ENCODE measurements at regions not wholly inside any gene's neighbourhood (a gene's known extent, or its start where the extent isn't known, plus 50 kb on each side); places are given as distances from the start of the nearest gene placed in this dataset.

DNA sequence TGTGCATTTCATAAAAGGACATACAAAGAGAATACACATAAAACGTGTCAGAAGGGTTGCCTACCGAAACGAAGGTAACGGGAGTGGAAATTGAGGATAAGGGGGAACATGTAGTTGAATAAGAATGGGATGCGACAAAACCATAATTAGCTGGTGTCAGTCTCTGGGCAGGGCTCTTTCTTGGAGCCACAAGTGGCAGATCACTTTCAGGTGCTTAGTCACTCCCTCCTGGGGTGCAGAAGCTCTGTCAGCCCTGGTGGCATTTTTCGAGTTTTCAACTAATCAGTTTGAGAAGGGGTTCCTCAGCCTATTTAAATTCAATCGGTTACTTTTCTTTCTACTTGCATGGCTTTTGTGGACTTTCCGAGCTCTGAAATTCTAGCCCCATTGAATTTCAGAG is 133.9 kb upstream of the IGSF21 start:
- Histone ChIP-seq H3K27me3 (ENCODE audit: control insufficient read depth in 1 of 2, insufficient read depth in 2 of 2, low read length in 2 of 2) (peaks cover 0 to 6% of the 10 kb centered on the region in 2 donors), H3K36me3 (ENCODE audit: control insufficient read depth in 2 of 2, insufficient read depth in 2 of 2, low read length in 2 of 2) (no peaks in the 10 kb centered on the region), H3K4me1 (ENCODE audit: control insufficient read depth, insufficient read depth, low read length) (no peaks in the 10 kb centered on the region), H3K9ac (ENCODE audit: low read length in 2 of 2) (no peak overlapping the region), H3K9me3 (ENCODE audit: control insufficient read depth in 2 of 2, low read length in 2 of 2) (no peaks in the 10 kb centered on the region), H3K4me3 (ENCODE audit: low read length in 2 of 2) (no peak overlapping the region), H3K27ac (ENCODE audit: low read length) (no peak overlapping the region)

DNA sequence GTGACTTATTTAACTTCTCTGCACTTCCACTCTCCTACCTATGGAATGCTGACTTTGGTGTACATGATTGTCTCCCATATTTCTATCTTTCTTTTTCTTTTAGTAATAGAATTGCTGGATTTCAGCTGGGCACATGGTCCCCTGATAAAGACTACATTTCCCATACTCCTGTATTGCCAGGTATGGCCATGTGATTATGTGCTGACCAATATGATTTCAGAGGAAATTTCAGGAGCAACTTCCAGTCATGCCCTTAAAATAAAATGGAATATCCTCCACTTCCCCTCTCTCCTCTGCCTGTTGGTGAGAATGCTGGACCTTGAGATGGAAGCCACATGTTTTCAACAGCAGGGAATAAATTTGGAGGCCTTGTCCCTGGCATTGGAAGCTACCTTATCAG is 130.7 kb upstream of the IGSF21 start:
- no peaks in the 10 kb centered on the region for H3K36me3 ChIP-seq (ENCODE audit: control insufficient read depth in 2 of 2, insufficient read depth in 2 of 2, low read length in 2 of 2)
- H3K27ac ChIP-seq (ENCODE audit: low read length): no peak overlapping the region
- no peak overlapping the region for H3K9ac ChIP-seq (ENCODE audit: low read length in 2 of 2)
- H3K4me1 ChIP-seq (ENCODE audit: control insufficient read depth, insufficient read depth, low read length): no peaks in the 10 kb centered on the region
- no peaks in the 10 kb centered on the region for H3K9me3 ChIP-seq (ENCODE audit: control insufficient read depth in 2 of 2, low read length in 2 of 2)
- H3K27me3 ChIP-seq (ENCODE audit: control insufficient read depth in 1 of 2, insufficient read depth in 2 of 2, low read length in 2 of 2): peaks cover 0 to 8% of the 10 kb centered on the region in 2 donors
- H3K4me3 ChIP-seq (ENCODE audit: low read length in 2 of 2): no peak overlapping the region

DNA sequence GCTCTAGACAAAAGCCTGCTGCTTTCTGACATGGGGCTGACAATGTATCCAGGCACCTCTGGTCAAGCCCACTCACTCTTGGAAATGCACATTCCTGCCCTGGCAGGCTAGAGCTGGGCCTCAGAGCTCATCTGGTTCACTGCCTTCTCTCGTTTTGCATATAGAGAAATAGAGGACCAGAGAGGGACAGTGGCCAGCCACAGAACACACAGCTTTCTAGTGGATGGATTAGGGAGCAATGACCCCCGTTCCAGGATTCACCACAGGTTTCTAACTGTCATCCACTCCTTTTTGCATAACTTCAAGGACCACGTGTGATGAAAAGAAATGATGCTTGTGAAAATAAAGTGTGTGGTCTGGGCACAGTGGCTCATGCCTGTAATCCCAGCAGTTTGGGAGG is 129.6 kb upstream of the IGSF21 start:
- no peaks in the 10 kb centered on the region for H3K4me1 ChIP-seq (ENCODE audit: control insufficient read depth, insufficient read depth, low read length)
- H3K36me3 ChIP-seq (ENCODE audit: control insufficient read depth in 2 of 2, insufficient read depth in 2 of 2, low read length in 2 of 2): no peaks in the 10 kb centered on the region
- H3K9ac ChIP-seq (ENCODE audit: low read length in 2 of 2): no peak overlapping the region
- no peaks in the 10 kb centered on the region for H3K9me3 ChIP-seq (ENCODE audit: control insufficient read depth in 2 of 2, low read length in 2 of 2)
- H3K27me3 ChIP-seq (ENCODE audit: control insufficient read depth in 1 of 2, insufficient read depth in 2 of 2, low read length in 2 of 2): peaks cover 0 to 6% of the 10 kb centered on the region in 2 donors
- H3K4me3 ChIP-seq (ENCODE audit: low read length in 2 of 2): no peak overlapping the region
- H3K27ac ChIP-seq (ENCODE audit: low read length): no peak overlapping the region

DNA sequence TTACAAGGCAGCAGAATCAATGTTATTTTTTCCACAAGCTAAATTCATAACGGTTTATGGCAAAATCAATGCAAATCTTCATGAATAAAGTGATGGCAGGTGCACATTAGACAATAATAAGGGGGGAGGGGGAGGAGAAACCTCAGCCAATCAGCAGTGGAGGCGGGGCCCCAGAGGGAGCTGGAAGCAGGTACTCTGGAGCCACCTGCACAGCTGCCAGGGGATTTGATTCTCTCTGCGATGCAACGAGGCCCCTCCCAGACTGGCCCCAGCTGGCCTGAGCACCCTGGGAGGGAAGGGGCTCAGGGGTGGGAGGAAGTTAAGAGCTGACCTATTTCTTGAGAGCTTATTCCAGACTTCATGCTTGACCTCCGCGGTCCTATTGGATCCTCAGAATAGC is 127.8 kb upstream of the IGSF21 start:
- Histone ChIP-seq H3K4me3 (ENCODE audit: low read length in 2 of 2) (no peak overlapping the region), H3K27me3 (ENCODE audit: control insufficient read depth in 1 of 2, insufficient read depth in 2 of 2, low read length in 2 of 2) (peaks cover 0 to 6% of the 10 kb centered on the region in 2 donors), H3K9ac (ENCODE audit: low read length in 2 of 2) (no peak overlapping the region), H3K9me3 (ENCODE audit: control insufficient read depth in 2 of 2, low read length in 2 of 2) (peaks cover 0 to under 1% of the 10 kb centered on the region in 2 donors), H3K4me1 (ENCODE audit: control insufficient read depth, insufficient read depth, low read length) (no peaks in the 10 kb centered on the region), H3K36me3 (ENCODE audit: control insufficient read depth in 2 of 2, insufficient read depth in 2 of 2, low read length in 2 of 2) (no peaks in the 10 kb centered on the region), H3K27ac (ENCODE audit: low read length) (no peak overlapping the region)

DNA sequence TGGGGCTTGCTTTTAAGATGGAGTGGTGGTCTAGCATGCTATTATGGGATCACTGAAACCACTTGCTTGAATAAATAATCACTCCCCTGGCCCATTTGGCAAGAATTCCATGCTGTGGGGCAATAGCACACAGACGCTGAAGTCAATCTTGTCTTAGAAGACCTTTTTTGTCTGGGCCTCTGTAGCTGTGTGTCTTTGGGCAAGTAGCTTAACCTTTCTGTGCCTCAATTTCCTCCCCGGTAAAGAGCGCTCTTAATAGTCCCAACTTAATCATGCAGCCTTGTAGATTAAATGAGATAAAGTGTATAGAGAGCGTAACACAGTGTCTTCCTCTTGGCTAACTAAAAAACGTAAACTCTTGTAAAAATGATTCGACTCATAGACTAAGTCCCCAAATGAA is 125.4 kb upstream of the IGSF21 start:
- no peak overlapping the region for H3K27ac ChIP-seq (ENCODE audit: low read length)
- peaks cover 0 to 6% of the 10 kb centered on the region in 2 donors for H3K27me3 ChIP-seq (ENCODE audit: control insufficient read depth in 1 of 2, insufficient read depth in 2 of 2, low read length in 2 of 2)
- H3K9ac ChIP-seq (ENCODE audit: low read length in 2 of 2): no peak overlapping the region
- H3K4me1 ChIP-seq (ENCODE audit: control insufficient read depth, insufficient read depth, low read length): no peaks in the 10 kb centered on the region
- H3K36me3 ChIP-seq (ENCODE audit: control insufficient read depth in 2 of 2, insufficient read depth in 2 of 2, low read length in 2 of 2): no peaks in the 10 kb centered on the region
- peaks cover 0 to 12% of the 10 kb centered on the region in 2 donors for H3K9me3 ChIP-seq (ENCODE audit: control insufficient read depth in 2 of 2, low read length in 2 of 2)
- no peak overlapping the region for H3K4me3 ChIP-seq (ENCODE audit: low read length in 2 of 2)

DNA sequence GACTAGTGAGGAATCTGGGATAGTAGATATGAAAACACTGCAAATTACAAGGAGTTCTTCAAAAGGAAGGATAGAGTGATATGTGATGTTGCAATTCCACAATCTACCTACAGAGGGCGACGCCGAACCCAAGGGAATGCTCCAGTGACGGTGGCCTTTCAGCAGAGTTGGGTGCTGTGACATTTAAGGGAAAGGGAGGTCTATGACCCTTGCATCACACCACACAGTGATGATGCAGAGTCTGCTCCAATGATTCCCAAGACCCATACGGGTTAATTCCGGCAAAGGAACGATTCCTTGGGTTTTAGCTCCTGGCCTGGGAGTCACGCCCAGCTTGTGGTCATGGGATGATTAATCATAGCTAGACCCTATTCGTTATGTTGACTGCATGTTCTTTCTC is 123.0 kb upstream of the IGSF21 start:
- Histone ChIP-seq H3K9me3 (ENCODE audit: control insufficient read depth in 2 of 2, low read length in 2 of 2) (peaks cover 0 to 12% of the 10 kb centered on the region in 2 donors), H3K36me3 (ENCODE audit: control insufficient read depth in 2 of 2, insufficient read depth in 2 of 2, low read length in 2 of 2) (no peaks in the 10 kb centered on the region), H3K4me3 (ENCODE audit: low read length in 2 of 2) (no peak overlapping the region)

DNA sequence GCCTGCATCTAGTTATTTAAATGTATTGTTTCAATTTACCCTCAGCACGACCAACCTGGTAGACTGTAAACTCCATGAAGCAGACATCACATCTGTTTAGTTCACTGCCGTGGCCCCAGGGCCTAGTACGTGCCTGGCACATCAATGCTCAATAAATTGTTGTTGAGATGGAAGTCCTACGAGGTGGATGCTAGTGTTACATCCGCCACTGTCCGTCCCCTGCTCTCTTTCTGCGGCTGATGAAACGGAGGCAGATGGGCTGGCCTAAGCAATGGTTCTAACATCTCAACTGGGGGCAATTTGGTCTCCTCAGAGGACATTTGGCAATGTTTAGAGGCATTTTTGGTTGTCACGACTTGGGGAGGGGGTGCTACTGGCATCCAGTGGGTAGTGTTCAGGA is 121.4 kb upstream of the IGSF21 start:
- peaks cover 0 to 12% of the 10 kb centered on the region in 2 donors for H3K9me3 ChIP-seq (ENCODE audit: control insufficient read depth in 2 of 2, low read length in 2 of 2)
- H3K36me3 ChIP-seq (ENCODE audit: control insufficient read depth in 2 of 2, insufficient read depth in 2 of 2, low read length in 2 of 2): no peaks in the 10 kb centered on the region
- H3K27ac ChIP-seq (ENCODE audit: low read length): no peak overlapping the region
- H3K4me1 ChIP-seq (ENCODE audit: control insufficient read depth, insufficient read depth, low read length): no peaks in the 10 kb centered on the region
- no peak overlapping the region for H3K9ac ChIP-seq (ENCODE audit: low read length in 2 of 2)
- H3K4me3 ChIP-seq (ENCODE audit: low read length in 2 of 2): no peak overlapping the region
- peaks cover 0 to 2% of the 10 kb centered on the region in 2 donors for H3K27me3 ChIP-seq (ENCODE audit: control insufficient read depth in 1 of 2, insufficient read depth in 2 of 2, low read length in 2 of 2)

More for the DNA sequence above, 123.0 kb upstream of the IGSF21 start:
- no peak overlapping the region for H3K9ac ChIP-seq (ENCODE audit: low read length in 2 of 2)
- H3K27me3 ChIP-seq (ENCODE audit: control insufficient read depth in 1 of 2, insufficient read depth in 2 of 2, low read length in 2 of 2): peaks cover 0 to 4% of the 10 kb centered on the region in 2 donors
- no peak overlapping the region for H3K27ac ChIP-seq (ENCODE audit: low read length)
- no peaks in the 10 kb centered on the region for H3K4me1 ChIP-seq (ENCODE audit: control insufficient read depth, insufficient read depth, low read length)

DNA sequence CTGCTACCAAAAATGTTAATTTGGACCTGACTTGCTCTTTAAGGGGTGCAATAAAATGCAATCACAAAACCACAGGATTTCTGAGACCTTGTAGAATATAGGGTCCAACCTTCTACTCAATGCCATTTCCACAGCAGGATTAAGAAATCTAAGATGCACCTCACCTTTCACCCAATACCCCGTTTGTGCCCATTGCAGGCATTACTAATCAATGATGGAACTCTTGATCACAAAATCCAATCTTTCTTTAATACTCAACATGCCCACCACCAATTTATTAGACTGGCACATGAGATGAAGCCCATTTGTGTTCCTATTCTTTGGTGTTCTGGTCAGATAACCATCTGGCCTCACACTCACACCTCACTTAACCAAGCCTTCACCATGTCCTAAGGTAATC is 117.2 kb upstream of the IGSF21 start:
- H3K4me3 ChIP-seq (ENCODE audit: low read length in 2 of 2): no peak overlapping the region
- no peak overlapping the region for H3K9ac ChIP-seq (ENCODE audit: low read length in 2 of 2)

DNA sequence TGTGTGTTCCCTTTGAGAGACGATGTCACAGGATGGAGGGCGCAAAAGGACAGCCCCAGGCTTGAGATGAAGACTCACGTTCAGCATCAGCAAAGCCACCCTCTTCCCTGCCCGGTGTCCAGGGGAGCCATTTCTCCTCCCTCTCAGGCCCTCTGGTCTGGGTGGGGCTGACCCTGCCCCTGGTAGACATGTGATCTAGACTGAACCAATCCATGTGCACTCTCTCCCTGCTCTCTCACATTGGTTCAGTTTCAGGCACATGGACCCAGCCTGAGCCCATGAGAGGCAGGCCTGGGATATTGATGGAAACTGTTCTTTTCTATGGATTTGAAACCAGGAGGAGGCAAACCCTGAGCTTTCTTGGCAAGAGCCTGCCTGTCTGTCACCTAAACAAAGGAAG is 115.6 kb upstream of the IGSF21 start:
- no peaks in the 10 kb centered on the region for H3K36me3 ChIP-seq (ENCODE audit: control insufficient read depth in 2 of 2, insufficient read depth in 2 of 2, low read length in 2 of 2)
- H3K27me3 ChIP-seq (ENCODE audit: control insufficient read depth in 1 of 2, insufficient read depth in 2 of 2, low read length in 2 of 2): peaks cover 0 to 3% of the 10 kb centered on the region in 2 donors
- H3K4me1 ChIP-seq (ENCODE audit: control insufficient read depth, insufficient read depth, low read length): no peaks in the 10 kb centered on the region
- no peak overlapping the region for H3K4me3 ChIP-seq (ENCODE audit: low read length in 2 of 2)
- no peaks in the 10 kb centered on the region for H3K9me3 ChIP-seq (ENCODE audit: control insufficient read depth in 2 of 2, low read length in 2 of 2)
- H3K9ac ChIP-seq (ENCODE audit: low read length in 2 of 2): no peak overlapping the region
- H3K27ac ChIP-seq (ENCODE audit: low read length): no peak overlapping the region

More for the DNA sequence above, 117.2 kb upstream of the IGSF21 start:
- Histone ChIP-seq H3K27ac (ENCODE audit: low read length) (no peak overlapping the region), H3K9me3 (ENCODE audit: control insufficient read depth in 2 of 2, low read length in 2 of 2) (peaks cover 0 to 6% of the 10 kb centered on the region in 2 donors), H3K4me1 (ENCODE audit: control insufficient read depth, insufficient read depth, low read length) (no peaks in the 10 kb centered on the region), H3K36me3 (ENCODE audit: control insufficient read depth in 2 of 2, insufficient read depth in 2 of 2, low read length in 2 of 2) (no peaks in the 10 kb centered on the region), H3K27me3 (ENCODE audit: control insufficient read depth in 1 of 2, insufficient read depth in 2 of 2, low read length in 2 of 2) (peaks cover 0 to 2% of the 10 kb centered on the region in 2 donors)

DNA sequence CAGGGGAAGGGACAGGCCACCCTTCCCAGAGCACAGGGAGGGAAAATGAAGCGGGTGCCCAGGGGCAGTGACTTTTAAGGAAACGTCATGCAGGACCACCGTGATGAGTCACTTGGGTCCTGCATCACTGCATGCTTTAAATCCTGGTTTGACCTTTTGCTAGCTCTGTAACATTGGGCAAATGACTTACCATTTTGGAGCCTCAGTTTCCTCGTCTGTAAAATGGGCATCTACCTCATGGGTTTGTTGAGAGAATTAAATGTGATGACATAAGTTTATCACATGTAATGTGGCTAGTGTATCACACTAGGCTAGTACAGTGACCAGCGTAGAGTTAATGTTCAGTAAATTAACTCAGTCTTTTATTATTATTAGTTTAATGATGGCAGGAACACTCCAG is 114.8 kb upstream of the IGSF21 start:
- Histone ChIP-seq H3K9ac (ENCODE audit: low read length in 2 of 2) (no peak overlapping the region), H3K9me3 (ENCODE audit: control insufficient read depth in 2 of 2, low read length in 2 of 2) (no peaks in the 10 kb centered on the region), H3K4me1 (ENCODE audit: control insufficient read depth, insufficient read depth, low read length) (no peaks in the 10 kb centered on the region), H3K27me3 (ENCODE audit: control insufficient read depth in 1 of 2, insufficient read depth in 2 of 2, low read length in 2 of 2) (peaks cover 0 to 5% of the 10 kb centered on the region in 2 donors), H3K27ac (ENCODE audit: low read length) (no peak overlapping the region), H3K36me3 (ENCODE audit: control insufficient read depth in 2 of 2, insufficient read depth in 2 of 2, low read length in 2 of 2) (no peaks in the 10 kb centered on the region), H3K4me3 (ENCODE audit: low read length in 2 of 2) (no peak overlapping the region)

DNA sequence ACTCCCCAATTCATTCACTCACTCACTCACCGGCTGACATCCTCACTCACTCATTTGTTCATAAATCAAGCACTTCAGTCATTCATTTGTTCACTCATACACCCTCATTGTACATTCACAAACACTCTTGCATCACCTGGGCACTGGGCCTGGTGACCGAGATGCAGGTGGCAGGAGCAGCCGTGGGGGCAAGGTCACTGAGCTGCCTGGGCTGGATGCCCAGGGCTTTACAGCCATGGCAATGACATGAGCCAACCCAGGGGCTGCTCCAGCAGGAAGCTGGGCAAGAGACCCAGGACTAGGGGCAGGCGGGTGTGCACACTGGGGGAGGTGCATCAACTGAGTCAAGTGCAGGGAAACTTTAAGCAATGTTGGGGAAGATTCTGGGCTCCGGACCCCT is 113.6 kb upstream of the IGSF21 start:
- Histone ChIP-seq H3K4me3 (ENCODE audit: low read length in 2 of 2) (no peak overlapping the region), H3K9ac (ENCODE audit: low read length in 2 of 2) (no peak overlapping the region), H3K27ac (ENCODE audit: low read length) (no peak overlapping the region), H3K4me1 (ENCODE audit: control insufficient read depth, insufficient read depth, low read length) (no peaks in the 10 kb centered on the region), H3K27me3 (ENCODE audit: control insufficient read depth in 1 of 2, insufficient read depth in 2 of 2, low read length in 2 of 2) (peaks cover 0 to 8% of the 10 kb centered on the region in 2 donors), H3K9me3 (ENCODE audit: control insufficient read depth in 2 of 2, low read length in 2 of 2) (no peaks in the 10 kb centered on the region), H3K36me3 (ENCODE audit: control insufficient read depth in 2 of 2, insufficient read depth in 2 of 2, low read length in 2 of 2) (no peaks in the 10 kb centered on the region)
